ENCODE measurements at regions not wholly inside any gene's neighbourhood (a gene's known extent, or its start where the extent isn't known, plus 50 kb on each side); places are given as distances from the start of the nearest gene placed in this dataset.

GRCh38 chr1:48092401-48092800 is 95.2 kb upstream of the TRABD2B start:
- H4K20me1 ChIP-seq (ENCODE audit: insufficient read depth, low read length, poor library complexity, severe bottlenecking) = no peaks in the 10 kb centered on the region
- no peak overlapping the region for H3K9ac ChIP-seq (ENCODE audit: low read depth, low read length, poor library complexity, severe bottlenecking)
- no peaks in the 10 kb centered on the region for H3K79me2 ChIP-seq (ENCODE audit: insufficient read depth, low read length)
- H3K9me2 ChIP-seq (replicated peaks; ENCODE audit: low read depth, low read length) = no peaks in the 10 kb centered on the region
- no peak overlapping the region for H3K4me2 ChIP-seq (ENCODE audit: low read depth, low read length, poor library complexity, severe bottlenecking)
- no peaks in the 10 kb centered on the region for H3K27me3 ChIP-seq (ENCODE audit: insufficient read depth, low read length, poor library complexity, severe bottlenecking)
- no peak overlapping the region for H3K4me3 ChIP-seq (ENCODE audit: low read length, poor library complexity, severe bottlenecking)
- H3K36me3 ChIP-seq (ENCODE audit: insufficient read depth, low read length) = no peaks in the 10 kb centered on the region
- TF ChIP-seq, protein P1, sequence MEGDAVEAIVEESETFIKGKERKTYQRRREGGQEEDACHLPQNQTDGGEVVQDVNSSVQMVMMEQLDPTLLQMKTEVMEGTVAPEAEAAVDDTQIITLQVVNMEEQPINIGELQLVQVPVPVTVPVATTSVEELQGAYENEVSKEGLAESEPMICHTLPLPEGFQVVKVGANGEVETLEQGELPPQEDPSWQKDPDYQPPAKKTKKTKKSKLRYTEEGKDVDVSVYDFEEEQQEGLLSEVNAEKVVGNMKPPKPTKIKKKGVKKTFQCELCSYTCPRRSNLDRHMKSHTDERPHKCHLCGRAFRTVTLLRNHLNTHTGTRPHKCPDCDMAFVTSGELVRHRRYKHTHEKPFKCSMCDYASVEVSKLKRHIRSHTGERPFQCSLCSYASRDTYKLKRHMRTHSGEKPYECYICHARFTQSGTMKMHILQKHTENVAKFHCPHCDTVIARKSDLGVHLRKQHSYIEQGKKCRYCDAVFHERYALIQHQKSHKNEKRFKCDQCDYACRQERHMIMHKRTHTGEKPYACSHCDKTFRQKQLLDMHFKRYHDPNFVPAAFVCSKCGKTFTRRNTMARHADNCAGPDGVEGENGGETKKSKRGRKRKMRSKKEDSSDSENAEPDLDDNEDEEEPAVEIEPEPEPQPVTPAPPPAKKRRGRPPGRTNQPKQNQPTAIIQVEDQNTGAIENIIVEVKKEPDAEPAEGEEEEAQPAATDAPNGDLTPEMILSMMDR (conservative IDR thresholded peaks at IDR 0.05; ENCODE audit: low read length) = no peak
- no peak for TF ChIP-seq EZH2phosphoT487 (IDR thresholded peaks at IDR 0.05; ENCODE audit: borderline replicate concordance)
- H3F3A ChIP-seq (ENCODE audit: low read depth) = no peaks in the 10 kb centered on the region
- no peaks in the 10 kb centered on the region for H3K4me1 ChIP-seq (ENCODE audit: insufficient read depth, low read length, poor library complexity, severe bottlenecking)
- no peaks in the 10 kb centered on the region for H3K9me3 ChIP-seq (ENCODE audit: insufficient read depth, low read depth, low read length)
- H2AFZ ChIP-seq (ENCODE audit: low read length) = no peak overlapping the region

GRCh38 chr1:48089356-48089891 is 92.2 kb upstream of the TRABD2B start:
- Histone ChIP-seq H3K4me1 (ENCODE audit: insufficient read depth, low read length, poor library complexity, severe bottlenecking) (no peaks in the 10 kb centered on the region), H3K36me3 (ENCODE audit: insufficient read depth, low read length) (no peaks in the 10 kb centered on the region), H3K9me2 (replicated peaks; ENCODE audit: low read depth, low read length) (no peaks in the 10 kb centered on the region), H3K27me3 (ENCODE audit: insufficient read depth, low read length, poor library complexity, severe bottlenecking) (no peaks in the 10 kb centered on the region), H3K9ac (ENCODE audit: low read depth, low read length, poor library complexity, severe bottlenecking) (no peak overlapping the region), H2AFZ (ENCODE audit: low read length) (no peak overlapping the region), H3K9me3 (ENCODE audit: insufficient read depth, low read depth, low read length) (no peaks in the 10 kb centered on the region), H3F3A (ENCODE audit: low read depth) (no peaks in the 10 kb centered on the region), H3K4me3 (ENCODE audit: low read length, poor library complexity, severe bottlenecking) (no peak overlapping the region), H4K20me1 (ENCODE audit: insufficient read depth, low read length, poor library complexity, severe bottlenecking) (no peaks in the 10 kb centered on the region), H3K79me2 (ENCODE audit: insufficient read depth, low read length) (no peaks in the 10 kb centered on the region), H3K4me2 (ENCODE audit: low read depth, low read length, poor library complexity, severe bottlenecking) (no peak overlapping the region)
- TF ChIP-seq EZH2phosphoT487 (IDR thresholded peaks at IDR 0.05; ENCODE audit: borderline replicate concordance) = no peak
- TF ChIP-seq, protein P1 (conservative IDR thresholded peaks at IDR 0.05; ENCODE audit: low read length) = no peak

GRCh38 chr1:48084826-48085225 is 87.6 kb upstream of the TRABD2B start:
- Histone ChIP-seq H3K9me3 (ENCODE audit: insufficient read depth, low read depth, low read length) (no peaks in the 10 kb centered on the region), H4K20me1 (ENCODE audit: insufficient read depth, low read length, poor library complexity, severe bottlenecking) (no peaks in the 10 kb centered on the region), H3K9me2 (replicated peaks; ENCODE audit: low read depth, low read length) (no peaks in the 10 kb centered on the region), H2AFZ (ENCODE audit: low read length) (no peak overlapping the region), H3K79me2 (ENCODE audit: insufficient read depth, low read length) (no peaks in the 10 kb centered on the region), H3K4me2 (ENCODE audit: low read depth, low read length, poor library complexity, severe bottlenecking) (no peak overlapping the region), H3K9ac (ENCODE audit: low read depth, low read length, poor library complexity, severe bottlenecking) (no peak overlapping the region), H3K4me3 (ENCODE audit: low read length, poor library complexity, severe bottlenecking) (no peak overlapping the region), H3K27me3 (ENCODE audit: insufficient read depth, low read length, poor library complexity, severe bottlenecking) (no peaks in the 10 kb centered on the region), H3K36me3 (ENCODE audit: insufficient read depth, low read length) (no peaks in the 10 kb centered on the region), H3F3A (ENCODE audit: low read depth) (no peaks in the 10 kb centered on the region), H3K4me1 (ENCODE audit: insufficient read depth, low read length, poor library complexity, severe bottlenecking) (no peaks in the 10 kb centered on the region)
- TF ChIP-seq, protein P1 (conservative IDR thresholded peaks at IDR 0.05; ENCODE audit: low read length) = no peak
- TF ChIP-seq EZH2phosphoT487 (IDR thresholded peaks at IDR 0.05; ENCODE audit: borderline replicate concordance) = no peak

Measured in Loucy (cell line).